Karpas-422 (cell line): ENCODE measurements at regions not wholly inside any gene's neighbourhood (a gene's known extent, or its start where the extent isn't known, plus 50 kb on each side); places are given as distances from the start of the nearest gene placed in this dataset.

Experiments
- DNase-seq: peaks from one replicate; pipeline ENCODE4 v3.0.0-alpha.2; 2015
- H2AFZ ChIP-seq: fragments of 200-600 bp; sonication (generic); 2 replicates; pipeline ENCODE4 v1.6.1; 2014; ENCODE audit warnings: antibody characterized with exemption, low read length, mixed read lengths
- H3K27ac ChIP-seq: fragments of 200-600 bp; sonication (generic); 2 replicates; pipeline ENCODE4 v1.5.1; 2014; ENCODE audit warnings: mild to moderate bottlenecking, low read length, moderate library complexity
- H3K27me3 ChIP-seq: fragments of 200-600 bp; sonication (generic); 2 replicates; pipeline ENCODE4 v1.6.1; 2014; ENCODE audit warnings: low read length, mixed read lengths
- H3K36me3 ChIP-seq: fragments of 200-600 bp; sonication (generic); 2 replicates; pipeline ENCODE4 v1.6.1; 2014; ENCODE audit warnings: low read length, mixed read lengths; ENCODE audit not compliant: insufficient read depth
- H3K4me1 ChIP-seq: fragments of 200-600 bp; sonication (generic); 2 replicates; pipeline ENCODE4 v1.6.1; 2014; ENCODE audit warnings: mild to moderate bottlenecking, low read length, mixed read lengths
- H3K4me2 ChIP-seq: fragments of 200-600 bp; sonication (generic); 2 replicates; pipeline ENCODE4 v1.6.1; 2014; ENCODE audit warnings: low read length, low read depth, mild to moderate bottlenecking; ENCODE audit not compliant: poor library complexity, severe bottlenecking
- H3K4me3 ChIP-seq: fragments of 200-600 bp; sonication (generic); 2 replicates; pipeline ENCODE4 v1.5.1; 2014; ENCODE audit warnings: mild to moderate bottlenecking, antibody characterized with exemption, low read length, mixed read lengths
- H3K79me2 ChIP-seq: fragments of 200-600 bp; sonication (generic); 2 replicates; pipeline ENCODE4 v1.6.1; 2014; ENCODE audit warnings: mild to moderate bottlenecking, low read length, mixed read lengths
- H3K9ac ChIP-seq: fragments of 200-600 bp; sonication (generic); 2 replicates; pipeline ENCODE4 v1.6.0; 2014; ENCODE audit warnings: low read length
- H3K9me2 ChIP-seq: fragments of 200-600 bp; sonication (generic), shearing (Covaris generic); replicated peaks from 2 replicates; pipeline ENCODE4 v1.6.0; 2014; ENCODE audit warnings: mild to moderate bottlenecking, low read length, moderate library complexity; ENCODE audit not compliant: insufficient read depth
- H3K9me3 ChIP-seq: fragments of 300-700, 200-600 bp; sonication (generic); 2 replicates; pipeline ENCODE4 v1.6.1; 2014; ENCODE audit warnings: low read length, mixed read lengths
- H4K20me1 ChIP-seq: fragments of 200-600 bp; sonication (generic); 2 replicates; pipeline ENCODE4 v1.6.1; 2014; ENCODE audit warnings: mild to moderate bottlenecking, antibody characterized with exemption, low read length, low read depth; ENCODE audit not compliant: insufficient read depth

DNA sequence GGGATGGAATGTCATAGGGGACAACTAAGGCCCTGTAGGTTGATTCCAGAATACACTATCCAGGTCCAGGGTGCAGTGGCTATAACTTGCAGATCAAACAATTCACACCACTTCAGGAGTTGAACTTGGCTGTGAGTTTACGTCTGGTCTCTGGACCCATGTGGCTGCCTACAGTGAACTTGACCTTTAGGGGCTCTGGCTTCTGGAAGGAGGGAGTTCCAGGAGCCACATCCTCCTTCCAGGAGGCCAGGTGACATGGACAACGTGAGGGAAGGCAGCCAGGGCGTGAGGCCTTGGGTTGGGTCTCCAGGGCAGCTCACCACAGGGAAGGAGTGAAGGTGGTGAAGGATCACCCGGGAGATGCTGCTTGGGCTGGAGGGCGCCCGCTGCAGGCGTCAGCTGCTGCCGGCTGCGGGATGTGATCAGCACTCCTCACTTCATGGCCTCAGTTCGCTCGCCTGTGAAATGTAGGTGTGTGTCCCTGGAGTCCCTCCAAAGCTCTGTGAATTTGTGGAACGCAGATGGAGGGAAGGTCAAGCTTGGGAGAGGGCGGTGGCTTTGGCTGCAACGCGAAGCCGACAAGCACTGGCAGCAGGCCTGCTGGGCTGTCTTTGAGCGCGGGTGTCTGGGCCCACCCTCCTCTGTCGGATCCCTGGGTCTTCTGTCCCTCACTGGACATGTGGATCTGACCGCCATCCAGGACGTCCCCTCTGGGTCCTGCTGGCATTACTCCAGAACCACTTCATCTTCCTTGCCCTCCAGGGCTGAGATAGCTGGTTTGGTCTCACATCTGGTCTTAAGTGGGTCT is 146.5 kb downstream of the GLI2 start:
- H3K4me3 ChIP-seq = no peak overlapping the region
- no peaks in the 10 kb centered on the region for H3K36me3 ChIP-seq
- no peak for DNase-seq
- no peak overlapping the region for H3K4me2 ChIP-seq
- no peaks in the 10 kb centered on the region for H3K27me3 ChIP-seq
- no peaks in the 10 kb centered on the region for H3K79me2 ChIP-seq
- no peak overlapping the region for H2AFZ ChIP-seq
- H3K4me1 ChIP-seq = peaks cover 11% of the 10 kb centered on the region
- H3K27ac ChIP-seq = no peak overlapping the region
- H3K9me2 ChIP-seq = no peaks in the 10 kb centered on the region
- H4K20me1 ChIP-seq = no peaks in the 10 kb centered on the region
- no peak overlapping the region for H3K9ac ChIP-seq
- no peaks in the 10 kb centered on the region for H3K9me3 ChIP-seq

DNA sequence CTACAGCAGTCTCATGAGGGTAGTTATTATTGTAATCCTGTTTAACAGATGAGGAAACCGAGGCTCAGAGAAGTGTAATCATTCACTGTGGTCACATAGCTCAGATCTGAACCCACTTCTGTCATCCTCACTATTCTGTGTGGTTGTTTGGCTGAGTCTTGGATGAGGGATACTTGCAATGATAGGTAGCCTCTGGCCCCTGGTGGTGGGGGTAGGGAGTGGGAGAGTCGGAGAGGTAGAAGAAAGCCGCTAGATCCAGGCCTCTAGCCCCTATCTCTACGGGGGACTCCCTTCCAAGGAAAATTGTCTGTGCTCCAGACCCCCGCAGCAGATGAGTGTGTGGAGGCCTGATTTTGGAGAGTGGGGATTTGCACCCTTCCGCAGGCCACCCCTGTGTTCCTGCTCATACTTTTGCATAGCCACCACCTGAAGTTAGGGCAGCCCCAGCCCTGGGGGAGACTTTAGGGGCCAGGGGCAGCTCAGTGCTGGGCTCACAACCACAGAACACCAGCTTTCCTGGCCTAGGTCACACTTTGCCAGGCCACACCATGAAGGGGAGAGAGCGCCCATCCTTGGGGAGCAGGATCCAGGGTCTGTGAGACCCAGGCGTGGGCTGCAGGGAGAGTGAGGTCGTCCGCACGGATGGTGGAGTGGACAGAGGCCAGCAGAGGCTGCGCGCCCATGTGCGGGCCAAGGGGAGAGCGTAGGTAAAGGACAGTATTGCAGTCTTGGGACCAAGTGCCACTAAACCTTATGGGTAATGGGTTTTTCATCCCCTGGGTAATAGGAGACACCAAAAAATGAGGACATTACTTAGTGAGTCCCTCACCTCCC is 148.2 kb downstream of the GLI2 start:
- Histone ChIP-seq H3K9me2 (no peaks in the 10 kb centered on the region), H3K9me3 (no peaks in the 10 kb centered on the region), H3K27ac (no peak overlapping the region), H3K9ac (no peak overlapping the region), H3K36me3 (no peaks in the 10 kb centered on the region), H3K79me2 (no peaks in the 10 kb centered on the region), H3K27me3 (no peaks in the 10 kb centered on the region), H4K20me1 (no peaks in the 10 kb centered on the region), H3K4me3 (no peak overlapping the region), H3K4me1 (peaks cover 11% of the 10 kb centered on the region), H2AFZ (no peak overlapping the region), H3K4me2 (no peak overlapping the region)
- no peak for DNase-seq

DNA sequence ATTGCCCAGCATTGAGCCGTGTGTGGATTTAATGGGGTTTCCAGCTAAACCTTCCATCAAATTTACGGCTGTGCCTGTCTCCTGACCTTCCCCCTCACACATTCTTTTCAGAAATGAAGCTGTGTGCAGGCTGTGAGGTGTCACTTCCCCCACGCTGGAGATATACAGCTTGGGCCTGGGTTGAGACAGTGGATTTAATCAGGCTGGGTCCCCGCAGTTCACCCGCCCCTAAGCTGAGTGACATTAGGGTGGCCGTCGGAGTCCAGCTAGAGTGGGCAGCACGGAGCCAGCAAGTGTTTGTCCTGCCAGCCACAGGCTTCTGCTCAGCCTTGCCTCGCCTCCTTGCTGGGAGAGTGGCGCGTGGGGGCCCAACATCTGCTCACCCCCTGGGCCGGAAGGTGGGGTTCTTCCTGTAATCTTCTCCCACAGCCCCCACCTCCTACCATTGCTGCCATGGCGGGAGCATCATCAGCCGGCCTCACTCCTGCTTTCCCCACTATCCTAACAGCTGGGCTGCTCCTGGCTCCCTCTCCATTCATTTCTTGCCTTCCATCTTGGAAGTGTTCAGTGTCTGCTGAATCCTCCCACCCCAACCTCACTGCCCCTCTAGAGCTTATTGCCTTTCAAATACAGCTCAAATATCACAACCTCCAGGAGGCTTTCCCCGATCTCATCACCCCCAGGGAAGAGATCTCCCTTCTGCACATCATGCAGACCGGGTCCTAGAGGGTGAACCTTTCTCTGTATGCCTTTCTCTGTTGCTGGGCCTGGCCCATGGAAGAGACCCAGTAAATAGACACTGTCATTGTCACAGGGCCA is 149.0 kb downstream of the GLI2 start:
- Histone ChIP-seq H3K9ac (no peak overlapping the region), H3K9me3 (no peaks in the 10 kb centered on the region), H3K36me3 (no peaks in the 10 kb centered on the region), H3K9me2 (no peaks in the 10 kb centered on the region), H4K20me1 (no peaks in the 10 kb centered on the region), H3K27ac (no peak overlapping the region), H3K4me2 (no peak overlapping the region), H3K27me3 (no peaks in the 10 kb centered on the region), H3K4me3 (no peak overlapping the region), H2AFZ (no peak overlapping the region), H3K79me2 (no peaks in the 10 kb centered on the region), H3K4me1 (peaks cover 11% of the 10 kb centered on the region)
- DNase-seq = no peak

DNA sequence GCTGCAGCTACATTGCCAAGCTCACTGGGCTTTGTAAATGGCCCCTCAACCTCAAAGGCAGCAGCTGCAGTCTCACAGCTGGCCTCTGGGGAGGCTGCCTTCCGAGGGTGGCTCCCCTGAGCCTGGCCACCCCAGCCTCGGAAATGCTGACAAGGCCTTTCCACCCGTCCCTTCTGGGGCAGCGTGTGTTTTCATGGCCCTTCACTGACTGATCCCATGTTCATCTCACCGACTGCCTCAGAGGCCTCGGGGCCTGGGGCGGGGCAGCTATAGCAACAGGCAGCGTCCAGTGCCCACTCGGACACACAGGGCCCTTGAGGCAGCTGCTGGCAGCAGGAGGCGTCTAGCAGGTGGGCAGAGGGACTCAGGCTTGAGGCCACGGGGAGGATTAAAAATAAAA is 149.7 kb downstream of the GLI2 start:
- Histone ChIP-seq H2AFZ (no peak overlapping the region), H4K20me1 (no peaks in the 10 kb centered on the region), H3K27ac (no peak overlapping the region), H3K9me2 (no peaks in the 10 kb centered on the region), H3K36me3 (no peaks in the 10 kb centered on the region), H3K27me3 (no peaks in the 10 kb centered on the region), H3K9ac (no peak overlapping the region), H3K4me1 (peaks cover 11% of the 10 kb centered on the region), H3K4me3 (no peak overlapping the region), H3K79me2 (no peaks in the 10 kb centered on the region), H3K4me2 (no peak overlapping the region), H3K9me3 (no peaks in the 10 kb centered on the region)
- peak; percentile 45 for DNase-seq

DNA sequence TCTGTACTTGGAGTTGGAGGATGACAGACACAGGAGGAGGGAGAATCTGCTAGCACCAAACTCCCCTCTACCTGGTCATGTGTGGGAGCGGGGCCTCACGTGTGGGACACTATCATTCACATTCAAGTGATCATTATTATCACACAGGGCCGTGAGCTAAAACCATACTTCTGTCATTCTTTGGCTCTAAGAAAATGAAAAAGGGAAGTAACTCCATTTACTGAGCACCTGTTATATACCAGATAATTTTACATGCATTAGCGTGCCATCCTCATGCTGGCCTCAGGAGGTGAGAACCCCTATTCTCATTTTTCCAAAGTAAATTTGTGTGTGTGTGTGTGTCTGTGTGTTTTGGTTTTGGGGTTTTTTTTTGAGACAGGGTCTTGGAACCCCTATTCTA is 150.1 kb downstream of the GLI2 start:
- H3K9me2 ChIP-seq = no peaks in the 10 kb centered on the region
- H3K27ac ChIP-seq = no peak overlapping the region
- no peak overlapping the region for H2AFZ ChIP-seq
- H3K4me2 ChIP-seq = no peak overlapping the region
- H3K9me3 ChIP-seq = no peaks in the 10 kb centered on the region
- no peak overlapping the region for H3K9ac ChIP-seq
- H3K36me3 ChIP-seq = no peaks in the 10 kb centered on the region
- no peaks in the 10 kb centered on the region for H4K20me1 ChIP-seq
- peaks cover 11% of the 10 kb centered on the region for H3K4me1 ChIP-seq
- no peak overlapping the region for H3K4me3 ChIP-seq
- H3K79me2 ChIP-seq = no peaks in the 10 kb centered on the region
- DNase-seq = peak; percentile 46
- no peaks in the 10 kb centered on the region for H3K27me3 ChIP-seq

DNA sequence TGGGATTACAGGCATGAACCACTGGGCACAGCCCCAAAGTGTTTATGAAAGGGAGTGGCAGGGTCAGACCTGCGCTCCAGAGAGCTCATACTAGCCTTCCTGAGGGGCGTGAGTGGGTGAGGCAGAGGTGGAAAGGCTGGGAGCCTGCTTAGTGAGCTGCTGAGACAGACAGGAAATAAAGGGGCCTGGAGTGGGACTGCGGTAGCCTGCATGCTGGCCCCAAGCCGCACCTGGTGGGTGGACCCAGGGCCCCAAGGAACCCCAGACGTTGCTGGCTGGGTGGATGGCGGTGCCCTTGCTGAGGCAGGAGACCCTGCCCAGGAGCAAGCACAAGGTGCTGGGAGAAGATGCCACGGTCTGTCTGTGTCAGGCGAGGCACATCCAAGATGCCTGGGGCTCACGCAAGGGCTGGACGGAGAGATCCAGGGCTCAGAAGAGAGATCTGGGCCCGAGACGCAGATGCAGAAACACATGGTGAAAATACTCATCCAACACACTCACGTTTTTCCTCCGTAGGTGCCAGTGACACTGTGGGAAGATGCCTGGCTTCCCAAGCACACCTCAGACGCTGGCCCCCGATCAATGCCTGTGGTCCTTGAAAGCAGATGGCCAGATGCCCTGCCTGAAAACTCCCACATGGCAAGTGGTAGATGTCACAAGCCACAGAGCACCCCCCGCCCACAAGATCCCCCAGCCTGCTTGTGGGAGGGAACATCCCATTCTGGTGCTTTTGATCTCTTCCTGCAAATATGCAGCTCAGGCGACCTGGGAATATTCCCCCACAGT is 151.1 kb downstream of the GLI2 start:
- Histone ChIP-seq H3K4me2 (no peak overlapping the region), H3K27ac (no peak overlapping the region), H4K20me1 (no peaks in the 10 kb centered on the region), H3K9me2 (no peaks in the 10 kb centered on the region), H3K79me2 (no peaks in the 10 kb centered on the region), H2AFZ (no peak overlapping the region), H3K4me3 (no peak overlapping the region), H3K4me1 (peaks cover 11% of the 10 kb centered on the region), H3K9me3 (no peaks in the 10 kb centered on the region), H3K36me3 (no peaks in the 10 kb centered on the region), H3K9ac (no peak overlapping the region), H3K27me3 (no peaks in the 10 kb centered on the region)
- DNase-seq = no peak

DNA sequence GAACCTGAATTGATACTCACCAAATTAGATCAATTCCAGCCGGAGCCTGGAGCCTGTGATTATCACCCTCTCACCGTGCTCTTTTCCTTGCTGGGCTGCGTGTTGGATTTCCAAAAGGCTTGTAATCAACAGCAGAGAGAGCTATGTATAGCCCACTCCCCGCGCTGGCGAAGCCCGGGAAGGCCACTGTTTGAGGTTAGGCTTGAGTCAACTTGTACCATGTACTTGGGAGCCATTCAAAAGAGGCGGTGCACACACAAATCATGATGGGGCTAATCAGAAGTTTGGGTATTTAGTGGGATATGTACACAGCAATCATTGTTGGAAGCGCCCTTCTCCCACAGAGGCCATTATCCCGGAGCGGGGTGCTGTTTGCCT is 151.6 kb downstream of the GLI2 start:
- Histone ChIP-seq H3K4me1 (peaks cover 11% of the 10 kb centered on the region), H3K27me3 (no peaks in the 10 kb centered on the region), H3K36me3 (no peaks in the 10 kb centered on the region), H3K4me3 (no peak overlapping the region), H3K9me3 (no peaks in the 10 kb centered on the region), H3K9ac (no peak overlapping the region), H2AFZ (no peak overlapping the region), H4K20me1 (no peaks in the 10 kb centered on the region), H3K9me2 (no peaks in the 10 kb centered on the region), H3K79me2 (no peaks in the 10 kb centered on the region), H3K27ac (no peak overlapping the region), H3K4me2 (no peak overlapping the region)
- no peak for DNase-seq
